ENCODE measurements at regions not wholly inside any gene's neighbourhood (a gene's known extent, or its start where the extent isn't known, plus 50 kb on each side); places are given as distances from the start of the nearest gene placed in this dataset.
A peak's percentile ranks its signal among the peaks of the same experiment; 100 is the strongest.

DNA sequence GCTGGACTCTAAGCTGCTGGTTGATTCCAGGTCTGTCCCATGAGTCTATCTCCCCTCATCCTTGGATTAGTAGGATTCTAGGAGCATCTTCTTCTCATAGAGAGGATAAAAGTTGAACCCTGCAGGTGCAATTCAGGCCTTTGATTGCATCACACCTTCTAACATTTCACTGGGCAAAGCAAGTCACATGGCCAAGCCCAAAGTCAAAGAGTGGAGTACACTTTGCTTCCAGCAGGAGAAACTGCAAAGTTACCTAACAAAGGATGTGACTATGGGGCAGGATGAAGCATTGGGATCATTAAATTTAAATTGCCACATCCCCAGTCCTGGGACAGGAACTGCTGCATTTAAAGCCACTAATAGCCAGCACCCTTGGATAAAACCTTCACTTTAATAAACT lies 51.0 kb upstream of the EGFLAM start:
- no peak for DNase-seq (ENCODE audit: low read depth)

DNA sequence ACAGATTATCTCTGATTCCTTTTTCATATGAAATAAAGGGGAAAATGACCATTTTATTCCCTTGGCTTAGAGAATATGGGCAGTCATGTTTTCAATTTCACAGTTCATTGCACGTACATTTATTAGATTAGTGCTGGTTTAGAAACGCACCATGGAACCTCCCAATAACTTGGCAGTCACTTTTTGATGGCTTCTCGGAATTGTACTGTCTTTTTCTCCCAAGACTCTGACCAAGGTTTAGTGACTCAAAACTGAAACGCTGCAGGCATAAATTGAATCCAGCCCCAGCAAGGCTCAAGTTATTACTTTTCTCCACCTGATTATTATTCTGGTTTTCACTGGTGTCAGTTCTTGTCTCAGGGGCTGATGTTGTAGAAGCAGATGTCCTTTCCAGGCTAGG lies 55.6 kb upstream of the EGFLAM start:
- no peaks in the 10 kb centered on the region for H4K20me1 ChIP-seq (ENCODE audit: insufficient read depth, low read length)
- DNase-seq (ENCODE audit: low read depth): no peak
- Mint-ChIP-seq H3K27me3 (ENCODE audit: low read depth, unreplicated experiment) (peaks cover 16% of the 10 kb centered on the region), H3K4me3 (ENCODE audit: unreplicated experiment) (no peak overlapping the region), H3K27ac (ENCODE audit: unreplicated experiment) (no peak overlapping the region), H3K36me3 (ENCODE audit: low read depth, unreplicated experiment) (peaks cover 1% of the 10 kb centered on the region), H3K4me1 (ENCODE audit: low read depth, unreplicated experiment) (no peaks in the 10 kb centered on the region), H3K9me3 (ENCODE audit: unreplicated experiment) (peaks cover 9% of the 10 kb centered on the region)
- no peaks in the 10 kb centered on the region for H3K36me3 ChIP-seq (ENCODE audit: insufficient read depth, low read length)
- H3K4me1 ChIP-seq (ENCODE audit: insufficient read depth, low read length): no peaks in the 10 kb centered on the region
- no peak overlapping the region for H2AFZ ChIP-seq (ENCODE audit: low read depth, low read length)
- no peak overlapping the region for H3K4me2 ChIP-seq (ENCODE audit: low read length)
- H3K79me2 ChIP-seq (ENCODE audit: insufficient read depth, low read length): no peaks in the 10 kb centered on the region
- H3K9me3 ChIP-seq (ENCODE audit: insufficient read depth, low read depth, low read length): no peaks in the 10 kb centered on the region
- no peak for FAIRE-seq
- TF ChIP-seq, protein P1, sequence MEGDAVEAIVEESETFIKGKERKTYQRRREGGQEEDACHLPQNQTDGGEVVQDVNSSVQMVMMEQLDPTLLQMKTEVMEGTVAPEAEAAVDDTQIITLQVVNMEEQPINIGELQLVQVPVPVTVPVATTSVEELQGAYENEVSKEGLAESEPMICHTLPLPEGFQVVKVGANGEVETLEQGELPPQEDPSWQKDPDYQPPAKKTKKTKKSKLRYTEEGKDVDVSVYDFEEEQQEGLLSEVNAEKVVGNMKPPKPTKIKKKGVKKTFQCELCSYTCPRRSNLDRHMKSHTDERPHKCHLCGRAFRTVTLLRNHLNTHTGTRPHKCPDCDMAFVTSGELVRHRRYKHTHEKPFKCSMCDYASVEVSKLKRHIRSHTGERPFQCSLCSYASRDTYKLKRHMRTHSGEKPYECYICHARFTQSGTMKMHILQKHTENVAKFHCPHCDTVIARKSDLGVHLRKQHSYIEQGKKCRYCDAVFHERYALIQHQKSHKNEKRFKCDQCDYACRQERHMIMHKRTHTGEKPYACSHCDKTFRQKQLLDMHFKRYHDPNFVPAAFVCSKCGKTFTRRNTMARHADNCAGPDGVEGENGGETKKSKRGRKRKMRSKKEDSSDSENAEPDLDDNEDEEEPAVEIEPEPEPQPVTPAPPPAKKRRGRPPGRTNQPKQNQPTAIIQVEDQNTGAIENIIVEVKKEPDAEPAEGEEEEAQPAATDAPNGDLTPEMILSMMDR (IDR thresholded peaks at IDR 0.05; ENCODE audit: insufficient read depth, low read depth, low read length): no peak
- TF ChIP-seq EZH2 (IDR thresholded peaks at IDR 0.05; ENCODE audit: insufficient read depth, low read length): no peak
- no peak overlapping the region for H3K9ac ChIP-seq (ENCODE audit: low read length)
- H3K4me3 ChIP-seq (ENCODE audit: insufficient read depth, low read depth, low read length): no peak overlapping the region
- no peak overlapping the region for H3K27ac ChIP-seq (ENCODE audit: low read depth, low read length)
- peaks cover 7% of the 10 kb centered on the region for H3K27me3 ChIP-seq (ENCODE audit: insufficient read depth, low read length)

More for the DNA sequence above, 51.0 kb upstream of the EGFLAM start:
- H3K27me3 ChIP-seq (ENCODE audit: insufficient read depth, low read length): peaks cover 7% of the 10 kb centered on the region
- Mint-ChIP-seq H3K4me3 (ENCODE audit: unreplicated experiment) (no peak overlapping the region), H3K27ac (ENCODE audit: unreplicated experiment) (peak overlapping the region; percentile 16), H3K27me3 (ENCODE audit: low read depth, unreplicated experiment) (peaks cover 24% of the 10 kb centered on the region), H3K4me1 (ENCODE audit: low read depth, unreplicated experiment) (no peaks in the 10 kb centered on the region), H3K36me3 (ENCODE audit: low read depth, unreplicated experiment) (no peaks in the 10 kb centered on the region), H3K9me3 (ENCODE audit: unreplicated experiment) (peaks cover 2% of the 10 kb centered on the region)
- no peak overlapping the region for H2AFZ ChIP-seq (ENCODE audit: low read depth, low read length)
- FAIRE-seq: no peak
- no peak overlapping the region for H3K4me3 ChIP-seq (ENCODE audit: insufficient read depth, low read depth, low read length)
- no peaks in the 10 kb centered on the region for H4K20me1 ChIP-seq (ENCODE audit: insufficient read depth, low read length)
- no peaks in the 10 kb centered on the region for H3K9me3 ChIP-seq (ENCODE audit: insufficient read depth, low read depth, low read length)
- TF ChIP-seq EZH2 (IDR thresholded peaks at IDR 0.05; ENCODE audit: insufficient read depth, low read length): no peak
- TF ChIP-seq, protein P1 (IDR thresholded peaks at IDR 0.05; ENCODE audit: insufficient read depth, low read depth, low read length): no peak
- no peaks in the 10 kb centered on the region for H3K79me2 ChIP-seq (ENCODE audit: insufficient read depth, low read length)
- H3K9ac ChIP-seq (ENCODE audit: low read length): no peak overlapping the region
- no peaks in the 10 kb centered on the region for H3K4me1 ChIP-seq (ENCODE audit: insufficient read depth, low read length)
- H3K4me2 ChIP-seq (ENCODE audit: low read length): no peak overlapping the region
- no peak overlapping the region for H3K27ac ChIP-seq (ENCODE audit: low read depth, low read length)
- no peaks in the 10 kb centered on the region for H3K36me3 ChIP-seq (ENCODE audit: insufficient read depth, low read length)

DNA sequence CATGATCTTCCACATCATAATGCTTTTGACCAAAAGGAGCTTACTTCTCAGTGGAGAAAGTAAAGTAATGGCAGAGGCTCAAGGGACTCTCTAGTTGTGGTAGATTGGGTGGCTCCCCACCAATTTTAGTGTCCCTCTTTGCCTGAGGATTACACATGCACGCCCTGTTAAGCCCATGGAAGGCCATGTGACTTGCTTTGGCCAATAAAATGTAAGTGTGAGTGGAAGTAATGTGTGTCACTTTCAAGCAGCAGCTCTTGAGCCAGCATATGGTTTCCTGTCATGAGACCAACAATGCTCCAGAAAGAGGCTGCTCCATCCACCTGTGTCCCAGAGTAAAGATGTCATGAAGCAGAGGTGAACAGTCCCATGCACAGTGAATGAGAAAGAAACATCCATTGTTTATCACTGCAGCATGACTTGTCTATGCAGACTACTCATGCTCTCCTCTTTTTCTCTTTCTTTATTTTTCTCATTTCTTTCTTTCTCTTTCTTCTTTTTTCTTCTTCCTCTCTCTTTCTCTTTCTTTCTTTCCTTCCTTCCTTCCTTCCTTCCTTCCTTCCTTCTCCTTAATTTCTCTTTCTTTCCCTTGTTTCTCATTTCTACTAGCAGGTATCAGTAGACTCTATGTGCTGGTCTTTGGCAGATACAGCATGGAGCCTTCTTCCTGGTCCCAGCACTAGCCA lies 57.3 kb upstream of the EGFLAM start:
- peaks cover 1% of the 10 kb centered on the region for H3K36me3 Mint-ChIP-seq (ENCODE audit: low read depth, unreplicated experiment)
- no peaks in the 10 kb centered on the region for H3K4me1 ChIP-seq (ENCODE audit: insufficient read depth, low read length)
- no peak overlapping the region for H3K9ac ChIP-seq (ENCODE audit: low read length)
- H3K27me3 Mint-ChIP-seq (ENCODE audit: low read depth, unreplicated experiment): peaks cover 12% of the 10 kb centered on the region
- TF ChIP-seq EZH2 (IDR thresholded peaks at IDR 0.05; ENCODE audit: insufficient read depth, low read length): no peak
- no peak overlapping the region for H3K4me3 Mint-ChIP-seq (ENCODE audit: unreplicated experiment)
- no peak overlapping the region for H3K27ac Mint-ChIP-seq (ENCODE audit: unreplicated experiment)
- H3K36me3 ChIP-seq (ENCODE audit: insufficient read depth, low read length): no peaks in the 10 kb centered on the region
- H3K4me3 ChIP-seq (ENCODE audit: insufficient read depth, low read depth, low read length): no peak overlapping the region
- H3K9me3 ChIP-seq (ENCODE audit: insufficient read depth, low read depth, low read length): no peaks in the 10 kb centered on the region
- no peak overlapping the region for H3K27ac ChIP-seq (ENCODE audit: low read depth, low read length)
- H3K79me2 ChIP-seq (ENCODE audit: insufficient read depth, low read length): no peaks in the 10 kb centered on the region
- H2AFZ ChIP-seq (ENCODE audit: low read depth, low read length): no peak overlapping the region
- H4K20me1 ChIP-seq (ENCODE audit: insufficient read depth, low read length): no peaks in the 10 kb centered on the region
- H3K4me2 ChIP-seq (ENCODE audit: low read length): no peak overlapping the region
- H3K9me3 Mint-ChIP-seq (ENCODE audit: unreplicated experiment): peaks cover 10% of the 10 kb centered on the region
- DNase-seq (ENCODE audit: low read depth): no peak
- no peaks in the 10 kb centered on the region for H3K4me1 Mint-ChIP-seq (ENCODE audit: low read depth, unreplicated experiment)
- FAIRE-seq: no peak
- peaks cover 7% of the 10 kb centered on the region for H3K27me3 ChIP-seq (ENCODE audit: insufficient read depth, low read length)
